GM13976 (cell line): ENCODE measurements at regions not wholly inside any gene's neighbourhood (a gene's known extent, or its start where the extent isn't known, plus 50 kb on each side); places are given as distances from the start of the nearest gene placed in this dataset.

Experiments
- DNase-seq: peaks from one replicate; pipeline ENCODE4 v3.0.0; 2012; ENCODE audit warnings: low spot score
- CTCF ChIP-seq: IDR thresholded peaks from 2 replicates; pipeline ENCODE4 v1.5.1; 2012; ENCODE audit warnings: borderline replicate concordance, mild to moderate bottlenecking; ENCODE audit not compliant: insufficient read depth; ENCODE audit errors: extremely low read depth, missing control alignments, control extremely low read depth
- in situ Hi-C: fragments of 300-500 bp; cut with MboI; formaldehyde crosslinking; loops from one replicate; pipeline ENCODE4 v1.12.0; 2022; ENCODE audit warnings: low sequenced_read_pairs, mixed read lengths, inconsistent platforms; ENCODE audit not compliant: unreplicated experiment

DNA sequence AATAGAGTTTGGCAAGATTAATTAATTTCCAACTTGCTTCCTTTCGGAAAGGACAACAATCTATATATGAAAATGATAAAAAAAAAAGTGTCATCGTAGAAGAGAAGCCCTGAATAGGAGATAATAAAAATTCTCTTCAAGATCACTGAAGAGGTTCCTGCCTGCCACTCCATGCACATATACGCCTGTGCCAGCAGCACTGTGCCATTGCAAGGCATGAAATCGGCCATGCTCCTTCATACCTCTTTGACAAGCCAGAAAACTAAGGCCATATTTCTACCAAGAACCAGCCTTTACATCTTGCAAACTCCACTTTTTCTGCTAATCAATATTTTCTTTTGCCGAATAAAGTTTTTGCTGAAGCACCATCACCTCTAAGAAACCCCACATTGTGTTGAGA is 365.5 kb downstream of the CXXC4 start:
- in situ Hi-C loops: no loop called here
- no peak for TF ChIP-seq CTCF
- DNase-seq: no peak

GRCh38 chr4:104128850-104129213 is 365.9 kb downstream of the CXXC4 start:
- in situ Hi-C loops: no loop called here
- no peak for TF ChIP-seq CTCF

GRCh38 chr4:104128031-104128849 is 366.5 kb downstream of the CXXC4 start:
- no peak for DNase-seq
- TF ChIP-seq CTCF: no peak

More at GRCh38 chr4:104128850-104129213, 365.9 kb downstream of the CXXC4 start:
- no peak for DNase-seq

DNA sequence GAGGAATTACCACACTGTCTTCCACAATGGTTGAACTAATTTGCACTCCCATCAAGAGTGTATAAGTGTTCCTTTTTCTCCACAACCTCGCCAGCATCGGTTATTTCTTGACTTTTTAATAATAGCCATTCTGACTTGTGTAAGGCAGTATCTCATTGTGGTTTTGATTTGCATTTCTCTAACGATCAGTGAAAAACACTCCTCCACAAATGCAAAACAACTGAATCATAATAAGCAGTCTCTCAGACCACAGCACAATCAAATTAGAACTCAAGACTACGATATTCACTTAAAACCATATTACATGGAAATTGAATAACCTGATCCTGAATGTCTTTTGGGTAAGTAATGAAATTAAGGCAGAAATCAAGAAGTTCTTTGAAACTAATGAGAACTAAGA is 371.7 kb downstream of the CXXC4 start:
- no peak for DNase-seq
- in situ Hi-C loops: no loop called here
- TF ChIP-seq CTCF: no peak

More at GRCh38 chr4:104128031-104128849, 366.5 kb downstream of the CXXC4 start:
- in situ Hi-C loops: no loop called here

- no peak for DNase-seq
Observed at GRCh38 chr4:104117776-104118175, 376.9 kb downstream of the CXXC4 start.

GRCh38 chr4:104113850-104114249 is 380.8 kb downstream of the CXXC4 start:
- in situ Hi-C loops: no loop called here
- no peak for TF ChIP-seq CTCF
- no peak for DNase-seq

More at GRCh38 chr4:104117776-104118175, 376.9 kb downstream of the CXXC4 start:
- no peak for TF ChIP-seq CTCF
- in situ Hi-C loops: no loop called here

- no peak for TF ChIP-seq CTCF
- in situ Hi-C loops: no loop called here
- DNase-seq: no peak
Observed at GRCh38 chr4:104099141-104099540, 379.4 kb upstream of the TACR3 start.
